Uterus (tissue), 3 donors: ENCODE measurements at regions not wholly inside any gene's neighbourhood (a gene's known extent, or its start where the extent isn't known, plus 50 kb on each side); places are given as distances from the start of the nearest gene placed in this dataset.

Experiments
- DNase-seq, 2 donors: peaks; one replicate each; pipeline ENCODE4 v3.0.0-alpha.2; 2019 to 2020
- H3K27ac ChIP-seq, 2 donors: fragments of 200-600 bp; sonication (generic); 1 replicate in 1 of 2; 2 replicates in 1 of 2; pipeline ENCODE4 v1.5.1; 2016 to 2018
- H3K27me3 ChIP-seq, 2 donors: fragments of 200-600 bp; sonication (generic); one replicate each; pipeline ENCODE4 v1.5.1; 2018 to 2019; ENCODE audit warnings: control low read depth in 1 of 2
- H3K36me3 ChIP-seq, 2 donors: fragments of 200-600 bp; sonication (generic); one replicate each; pipeline ENCODE4 v1.5.1; 2019; ENCODE audit warnings: control low read depth in 1 of 2
- H3K4me1 ChIP-seq, 2 donors: fragments of 200-600 bp; sonication (generic); one replicate each; pipeline ENCODE4 v1.5.1; 2018 to 2019; ENCODE audit warnings: control low read depth in 1 of 2
- H3K4me3 ChIP-seq, 2 donors: fragments of 200-600 bp; sonication (generic); 1 replicate in 1 of 2; 2 replicates in 1 of 2; pipeline ENCODE4 v1.5.1; 2018 to 2019; ENCODE audit warnings: mild to moderate bottlenecking in 1 of 2
- H3K9me3 ChIP-seq, 2 donors: fragments of 200-600 bp; sonication (generic); one replicate each; pipeline ENCODE4 v1.5.1; 2019; ENCODE audit warnings: control low read depth in 1 of 2
- POLR2A ChIP-seq, 2 donors: fragments of 450-650 bp; IDR thresholded peaks; one replicate each; pipeline ENCODE4 v1.6.1; 2016; ENCODE audit warnings: antibody characterized with exemption in 2 of 2, mild to moderate bottlenecking in 1 of 2, moderate library complexity in 1 of 2
- intact Hi-C: fragments of 100-400 bp; cut with DNase I; formaldehyde crosslinking; loops from one replicate; pipeline ENCODE4 v1.15.1; 2023; ENCODE audit warnings: low total_unique reads
- TF ChIP-seq, protein P1 (sequence below), 4 experiments: fragments of 200-600 bp in 2 of 4; fragments of 450-650 bp in 2 of 4; sonication (generic) in 2 of 4; IDR thresholded peaks; one replicate each; pipeline ENCODE4 v1.5.1; 2016 to 2019; ENCODE audit warnings: antibody characterized with exemption in 4 of 4, mild to moderate bottlenecking in 2 of 4, moderate library complexity in 1 of 4
- donor health status: DM: yes; HTN: yes; CAD: no.

DNA sequence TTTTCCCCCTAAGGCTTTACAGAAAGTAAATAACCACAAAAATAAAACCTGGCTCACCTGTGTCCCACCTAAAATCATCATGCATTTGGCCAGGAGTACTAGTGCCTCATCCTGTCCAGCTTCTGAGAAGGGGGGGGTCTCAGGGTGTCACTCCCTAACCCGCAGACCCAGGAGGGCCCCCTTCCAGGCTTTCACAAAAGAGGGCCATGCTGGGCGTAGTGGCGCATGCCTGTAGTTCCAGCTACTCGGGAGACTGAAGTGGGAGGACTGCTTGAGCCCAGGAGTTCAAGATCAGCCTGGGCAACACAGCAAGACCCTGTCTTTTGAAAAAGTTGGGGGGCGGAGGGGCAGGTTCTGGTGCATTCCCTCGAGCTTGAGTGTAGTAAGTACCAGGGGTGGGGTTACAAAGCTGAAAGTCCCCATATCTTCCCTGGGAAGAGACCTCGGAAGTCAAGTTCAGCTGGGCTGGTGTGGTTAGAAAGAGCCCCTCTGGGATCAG, 259.3 kb downstream of the PARN start:
- H3K27ac ChIP-seq = peak overlapping the region; percentile 37 to 68
- no peaks in the 10 kb centered on the region for H3K36me3 ChIP-seq
- no peak overlapping the region for H3K4me3 ChIP-seq
- intact Hi-C loops = no loop called here
- no peak for DNase-seq
- no peaks in the 10 kb centered on the region for H3K27me3 ChIP-seq
- no peaks in the 10 kb centered on the region for H3K4me1 ChIP-seq
- TF ChIP-seq, protein P1, sequence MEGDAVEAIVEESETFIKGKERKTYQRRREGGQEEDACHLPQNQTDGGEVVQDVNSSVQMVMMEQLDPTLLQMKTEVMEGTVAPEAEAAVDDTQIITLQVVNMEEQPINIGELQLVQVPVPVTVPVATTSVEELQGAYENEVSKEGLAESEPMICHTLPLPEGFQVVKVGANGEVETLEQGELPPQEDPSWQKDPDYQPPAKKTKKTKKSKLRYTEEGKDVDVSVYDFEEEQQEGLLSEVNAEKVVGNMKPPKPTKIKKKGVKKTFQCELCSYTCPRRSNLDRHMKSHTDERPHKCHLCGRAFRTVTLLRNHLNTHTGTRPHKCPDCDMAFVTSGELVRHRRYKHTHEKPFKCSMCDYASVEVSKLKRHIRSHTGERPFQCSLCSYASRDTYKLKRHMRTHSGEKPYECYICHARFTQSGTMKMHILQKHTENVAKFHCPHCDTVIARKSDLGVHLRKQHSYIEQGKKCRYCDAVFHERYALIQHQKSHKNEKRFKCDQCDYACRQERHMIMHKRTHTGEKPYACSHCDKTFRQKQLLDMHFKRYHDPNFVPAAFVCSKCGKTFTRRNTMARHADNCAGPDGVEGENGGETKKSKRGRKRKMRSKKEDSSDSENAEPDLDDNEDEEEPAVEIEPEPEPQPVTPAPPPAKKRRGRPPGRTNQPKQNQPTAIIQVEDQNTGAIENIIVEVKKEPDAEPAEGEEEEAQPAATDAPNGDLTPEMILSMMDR (IDR thresholded peaks at IDR 0.05) = no peak
- H3K9me3 ChIP-seq = no peaks in the 10 kb centered on the region

DNA sequence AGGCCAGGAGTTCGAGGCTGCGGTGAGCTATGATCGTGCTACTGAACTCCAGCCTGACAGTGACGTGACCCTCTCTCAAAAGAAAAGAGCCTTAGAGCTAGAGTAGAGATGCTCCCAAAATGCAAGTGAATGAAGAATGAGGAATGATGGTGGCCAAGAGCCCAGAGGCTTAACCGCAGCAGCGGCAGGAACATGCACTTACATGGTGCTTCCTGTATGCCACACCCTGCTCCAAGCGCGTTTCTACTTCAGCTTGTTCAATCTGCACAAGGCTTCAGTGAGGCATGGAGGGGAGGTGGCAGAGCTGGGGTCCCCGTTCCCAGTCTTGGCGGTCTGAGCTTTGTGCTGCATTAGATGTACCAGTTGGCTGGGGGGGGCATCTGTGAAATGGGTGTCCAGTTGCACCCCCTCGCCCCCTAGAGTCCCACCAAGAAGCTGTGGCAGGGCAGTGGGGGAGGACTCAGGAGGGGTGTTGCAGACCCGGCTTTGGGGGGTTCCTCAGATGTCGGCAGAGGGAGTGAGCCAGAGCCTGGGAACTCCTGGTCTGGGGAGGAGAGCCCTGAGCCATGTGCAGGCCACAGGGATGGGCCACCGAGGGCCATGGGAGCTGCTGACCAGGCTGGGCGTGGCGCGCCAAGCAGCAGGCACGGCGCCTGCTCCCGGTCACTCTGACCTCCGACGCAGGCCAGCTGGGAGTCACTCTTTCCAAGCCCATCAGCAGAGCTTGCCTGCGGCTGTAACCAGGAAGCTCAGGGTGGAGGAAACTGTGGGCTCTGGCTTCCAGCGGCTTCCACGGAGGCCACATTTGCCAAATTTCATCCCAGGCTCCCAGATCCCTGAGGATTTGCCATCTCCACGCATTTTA, 260.1 kb downstream of the PARN start:
- H3K27ac ChIP-seq = peak overlapping the region; percentile 37 to 68
- H3K4me1 ChIP-seq = no peaks in the 10 kb centered on the region
- no peak for TF ChIP-seq POLR2A (IDR thresholded peaks at IDR 0.05)
- TF ChIP-seq, protein P1 (IDR thresholded peaks at IDR 0.05) = no peak
- intact Hi-C loops = loop anchor here (10.0 kb wide), 1 partner anchor 65 kb away; no protein-coding TSS in a partner anchor
- H3K4me3 ChIP-seq = no peak overlapping the region
- no peaks in the 10 kb centered on the region for H3K27me3 ChIP-seq
- H3K36me3 ChIP-seq = no peaks in the 10 kb centered on the region
- peak; percentile 47 to 54 for DNase-seq
- H3K9me3 ChIP-seq = no peaks in the 10 kb centered on the region

DNA sequence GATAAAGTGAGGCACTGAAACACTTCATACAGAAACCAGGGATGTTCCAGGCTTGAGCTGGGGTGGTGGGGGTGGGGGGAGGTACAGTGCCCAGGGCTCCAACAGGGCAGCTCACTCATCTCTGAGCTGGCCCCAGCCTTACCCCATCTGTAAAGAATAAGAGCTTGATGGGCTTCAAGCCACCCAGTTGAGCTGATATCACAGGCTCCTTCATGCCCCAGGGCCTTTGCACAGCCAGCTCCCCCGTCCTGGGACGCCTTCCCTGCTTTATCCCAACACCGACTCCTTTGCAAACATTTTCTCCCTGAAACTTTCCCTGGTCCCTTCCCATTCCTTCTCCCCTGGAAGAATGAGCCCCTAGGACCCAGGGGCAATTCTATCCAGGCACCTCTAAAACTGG, 261.7 kb downstream of the PARN start:
- Histone ChIP-seq H3K9me3 (no peaks in the 10 kb centered on the region), H3K4me3 (no peak overlapping the region), H3K36me3 (no peaks in the 10 kb centered on the region), H3K27me3 (no peaks in the 10 kb centered on the region), H3K4me1 (no peaks in the 10 kb centered on the region), H3K27ac (no peak overlapping the region)
- intact Hi-C loops = loop anchor here (10.0 kb wide), 1 partner anchor 64 kb away; no protein-coding TSS in a partner anchor
- TF ChIP-seq POLR2A (IDR thresholded peaks at IDR 0.05) = no peak
- TF ChIP-seq, protein P1 (IDR thresholded peaks at IDR 0.05) = no peak
- DNase-seq = no peak

DNA sequence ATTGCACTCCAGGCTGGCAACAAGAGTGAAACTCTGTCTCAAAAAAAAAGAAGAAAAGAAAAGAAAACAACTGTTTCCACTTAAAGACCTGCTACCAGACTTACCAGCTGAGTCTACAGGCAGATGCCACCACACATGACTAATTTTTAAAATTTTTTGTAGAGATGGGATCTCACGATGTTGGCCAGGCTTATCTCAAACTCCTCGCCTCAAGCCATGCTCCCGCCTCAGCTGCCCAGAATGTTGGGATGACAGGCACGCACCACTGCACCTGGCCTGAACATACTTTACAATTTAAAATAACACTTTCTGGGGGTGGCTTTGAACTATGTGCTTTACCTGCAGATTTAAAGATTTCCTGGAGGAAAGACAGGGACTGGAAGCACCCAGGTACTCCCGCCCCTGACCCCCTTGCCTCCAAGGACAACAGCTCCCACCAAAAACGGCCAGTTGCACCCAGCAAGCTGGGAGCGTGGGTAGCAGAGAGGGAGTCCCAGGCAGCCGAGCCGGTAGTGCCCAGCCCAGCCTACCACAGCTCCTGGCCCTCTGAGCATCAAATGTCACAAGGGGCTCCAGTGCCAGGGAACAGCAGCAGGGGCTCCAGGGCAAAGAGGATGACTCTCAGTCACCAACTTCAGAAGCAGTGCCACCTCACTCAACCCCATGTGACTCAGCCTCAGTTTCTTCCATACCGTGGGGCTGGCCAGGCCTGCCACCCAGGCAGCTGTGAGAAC, 262.9 kb downstream of the PARN start:
- DNase-seq = no peak
- no peaks in the 10 kb centered on the region for H3K27me3 ChIP-seq
- no peak overlapping the region for H3K4me3 ChIP-seq
- no peaks in the 10 kb centered on the region for H3K4me1 ChIP-seq
- H3K9me3 ChIP-seq = no peaks in the 10 kb centered on the region
- no peaks in the 10 kb centered on the region for H3K36me3 ChIP-seq
- H3K27ac ChIP-seq = no peak overlapping the region
- intact Hi-C loops = loop anchor here (10.0 kb wide), 1 partner anchor 62 kb away; no protein-coding TSS in a partner anchor
- TF ChIP-seq, protein P1 (IDR thresholded peaks at IDR 0.05) = no peak
- TF ChIP-seq POLR2A (IDR thresholded peaks at IDR 0.05) = no peak

DNA sequence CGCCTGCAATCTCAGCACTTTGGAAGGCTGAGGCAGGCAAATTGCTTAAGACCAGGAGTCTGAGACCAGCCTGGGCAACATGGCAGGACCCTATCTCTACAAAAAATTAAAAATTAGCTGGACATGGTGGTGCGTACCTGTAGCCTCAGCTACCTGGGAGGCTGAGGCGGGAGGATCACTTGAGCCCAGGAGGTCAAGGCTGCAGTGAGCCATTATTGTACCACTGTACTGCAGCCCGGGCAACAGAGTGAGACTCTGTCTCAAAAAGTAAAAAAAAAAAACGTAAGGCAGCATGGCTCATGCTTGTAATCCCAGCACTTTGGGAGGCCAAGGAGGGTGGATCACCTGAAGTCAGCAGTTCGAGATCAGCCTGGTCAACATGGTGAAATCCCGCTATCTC, 263.6 kb downstream of the PARN start:
- Histone ChIP-seq H3K4me3 (no peak overlapping the region), H3K36me3 (no peaks in the 10 kb centered on the region), H3K4me1 (no peaks in the 10 kb centered on the region), H3K27ac (no peak overlapping the region), H3K27me3 (no peaks in the 10 kb centered on the region), H3K9me3 (no peaks in the 10 kb centered on the region)
- DNase-seq = no peak
- TF ChIP-seq POLR2A (IDR thresholded peaks at IDR 0.05) = no peak
- TF ChIP-seq, protein P1 (IDR thresholded peaks at IDR 0.05) = no peak
- intact Hi-C loops = loop anchor here (10.0 kb wide), 1 partner anchor 62 kb away; no protein-coding TSS in a partner anchor
